ENCODE measurements at regions not wholly inside any gene's neighbourhood (a gene's known extent, or its start where the extent isn't known, plus 50 kb on each side); places are given as distances from the start of the nearest gene placed in this dataset.

DNA sequence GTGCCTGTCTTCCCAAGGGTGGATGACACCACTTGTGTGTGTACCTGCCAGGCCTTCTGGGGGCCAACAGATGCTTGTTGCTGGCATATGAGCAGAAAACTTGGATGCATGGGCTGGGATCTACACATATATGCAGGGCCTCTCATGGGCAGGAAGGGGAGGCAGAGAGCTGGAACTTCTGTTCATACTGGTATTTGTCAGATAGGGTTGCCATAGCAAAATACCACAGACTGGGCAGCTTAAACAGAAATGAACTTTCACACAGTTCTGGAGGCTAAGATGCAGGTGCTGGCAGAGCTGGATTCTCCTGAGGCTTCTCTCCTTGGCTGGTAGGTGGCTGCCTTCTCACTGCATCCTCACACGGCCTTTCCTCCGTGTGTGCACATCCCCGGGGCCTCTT is 121.8 kb downstream of the SUDS3 start:
- no peak for DNase-seq (ENCODE audit: low read depth)
- TF ChIP-seq, protein P1, sequence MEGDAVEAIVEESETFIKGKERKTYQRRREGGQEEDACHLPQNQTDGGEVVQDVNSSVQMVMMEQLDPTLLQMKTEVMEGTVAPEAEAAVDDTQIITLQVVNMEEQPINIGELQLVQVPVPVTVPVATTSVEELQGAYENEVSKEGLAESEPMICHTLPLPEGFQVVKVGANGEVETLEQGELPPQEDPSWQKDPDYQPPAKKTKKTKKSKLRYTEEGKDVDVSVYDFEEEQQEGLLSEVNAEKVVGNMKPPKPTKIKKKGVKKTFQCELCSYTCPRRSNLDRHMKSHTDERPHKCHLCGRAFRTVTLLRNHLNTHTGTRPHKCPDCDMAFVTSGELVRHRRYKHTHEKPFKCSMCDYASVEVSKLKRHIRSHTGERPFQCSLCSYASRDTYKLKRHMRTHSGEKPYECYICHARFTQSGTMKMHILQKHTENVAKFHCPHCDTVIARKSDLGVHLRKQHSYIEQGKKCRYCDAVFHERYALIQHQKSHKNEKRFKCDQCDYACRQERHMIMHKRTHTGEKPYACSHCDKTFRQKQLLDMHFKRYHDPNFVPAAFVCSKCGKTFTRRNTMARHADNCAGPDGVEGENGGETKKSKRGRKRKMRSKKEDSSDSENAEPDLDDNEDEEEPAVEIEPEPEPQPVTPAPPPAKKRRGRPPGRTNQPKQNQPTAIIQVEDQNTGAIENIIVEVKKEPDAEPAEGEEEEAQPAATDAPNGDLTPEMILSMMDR (conservative IDR thresholded peaks at IDR 0.05; ENCODE audit: low read length), result no peak
- H3K4me3 ChIP-seq (ENCODE audit: low read length), result no peak overlapping the region

DNA sequence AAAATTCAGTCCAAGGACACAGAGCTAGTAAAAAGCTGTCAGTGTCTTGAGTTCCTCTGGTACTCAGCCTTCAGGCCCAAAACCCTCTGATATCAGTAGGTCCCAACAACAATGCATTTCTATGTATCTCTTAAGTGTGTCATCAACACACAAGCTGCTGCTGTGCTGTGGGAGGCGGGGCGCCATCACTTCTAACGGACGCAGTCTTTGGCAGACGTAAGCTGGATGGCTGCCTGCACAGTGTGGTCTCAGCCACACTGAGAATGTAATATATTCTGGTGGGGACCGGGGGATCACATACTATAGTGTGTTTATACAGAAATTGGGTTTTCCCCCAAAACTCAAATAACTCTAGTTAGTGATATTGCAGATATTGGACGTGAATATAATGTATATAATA is 123.9 kb downstream of the SUDS3 start:
- TF ChIP-seq, protein P1 (conservative IDR thresholded peaks at IDR 0.05; ENCODE audit: low read length), result no peak
- DNase-seq (ENCODE audit: low read depth), result no peak
- no peak overlapping the region for H3K4me3 ChIP-seq (ENCODE audit: low read length)

DNA sequence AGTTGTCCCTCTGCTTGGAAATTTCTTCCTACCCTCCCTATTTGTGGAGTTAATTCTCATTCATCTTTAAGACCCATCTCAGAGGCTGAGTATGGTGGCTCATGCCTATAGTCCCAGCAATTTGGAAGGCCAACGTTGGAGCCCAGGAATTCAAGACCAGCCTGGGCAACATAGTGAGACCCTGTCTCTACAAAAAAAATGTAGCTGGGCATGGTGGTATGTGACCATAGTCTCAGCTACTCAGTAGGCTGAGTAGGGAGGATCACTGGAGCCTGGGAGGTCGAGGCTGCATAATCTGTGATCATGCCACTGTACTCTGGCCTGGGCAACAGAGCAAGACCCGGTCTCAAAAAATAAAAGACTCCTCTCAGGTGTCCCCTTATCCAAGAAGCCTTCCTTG is 125.1 kb downstream of the SUDS3 start:
- H3K4me3 ChIP-seq (ENCODE audit: low read length), result no peak overlapping the region
- DNase-seq (ENCODE audit: low read depth), result no peak
- TF ChIP-seq, protein P1 (conservative IDR thresholded peaks at IDR 0.05; ENCODE audit: low read length), result no peak

DNA sequence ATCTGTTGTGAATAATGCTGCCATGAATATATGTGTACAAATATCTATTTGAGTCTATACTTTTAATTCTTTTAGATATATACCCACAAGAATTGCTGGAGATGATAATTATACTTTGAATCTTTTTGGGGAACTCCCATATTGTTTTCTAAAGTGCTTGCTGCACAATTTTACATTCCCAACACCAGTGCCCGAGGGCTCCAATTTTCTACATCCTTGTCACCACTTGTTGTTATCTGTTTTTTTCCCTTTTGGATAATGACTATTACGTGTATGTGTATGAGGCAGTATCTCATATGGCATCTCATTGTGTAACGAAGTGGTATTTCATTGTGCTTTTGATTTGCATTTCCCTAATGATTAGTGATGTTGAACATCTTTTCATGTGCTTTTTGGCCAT is 127.1 kb downstream of the SUDS3 start:
- no peak for DNase-seq (ENCODE audit: low read depth)
- TF ChIP-seq, protein P1 (conservative IDR thresholded peaks at IDR 0.05; ENCODE audit: low read length), result no peak
- H3K4me3 ChIP-seq (ENCODE audit: low read length), result no peak overlapping the region

DNA sequence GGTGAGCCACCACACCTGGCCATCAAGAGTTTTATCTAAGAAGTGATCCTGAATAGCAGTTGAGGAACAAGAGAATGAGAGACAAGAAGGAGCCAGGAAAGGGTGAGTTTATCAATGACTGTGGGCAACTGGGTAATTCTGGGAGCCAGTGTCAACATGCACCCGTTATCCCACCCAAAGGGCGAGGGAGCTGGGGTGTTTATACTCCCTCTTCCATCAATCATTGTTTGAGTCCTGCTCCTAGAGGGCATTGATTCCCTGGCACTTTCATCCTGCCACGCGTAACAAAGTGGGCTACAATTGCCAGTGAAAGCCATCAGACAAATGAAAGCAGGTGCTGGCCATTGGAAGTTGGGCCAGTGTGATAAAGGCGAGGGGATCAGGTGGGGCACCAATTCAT is 136.3 kb downstream of the SUDS3 start:
- H3K4me3 ChIP-seq (ENCODE audit: low read length), result no peak overlapping the region
- TF ChIP-seq, protein P1 (conservative IDR thresholded peaks at IDR 0.05; ENCODE audit: low read length), result no peak
- DNase-seq (ENCODE audit: low read depth), result no peak

DNA sequence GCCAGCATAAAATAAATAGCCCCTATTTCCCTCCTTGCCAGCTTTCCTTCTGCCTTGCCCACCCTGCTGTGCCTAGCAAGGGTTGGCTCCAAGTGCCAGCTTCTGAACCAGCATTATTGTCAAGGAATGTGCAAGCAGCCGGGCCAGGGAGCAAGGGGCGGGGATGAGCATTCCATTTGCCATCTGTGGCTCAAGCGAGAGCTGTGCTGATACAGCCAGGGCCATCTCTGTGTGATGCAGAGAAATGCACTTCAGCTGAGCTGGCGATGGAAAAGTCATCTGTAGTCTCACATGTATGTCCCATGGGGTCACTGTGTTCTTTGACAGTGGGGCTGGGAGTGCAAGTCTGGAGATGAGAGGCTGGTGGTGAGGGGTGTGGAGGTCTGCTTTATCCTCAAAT is 137.3 kb downstream of the SUDS3 start:
- no peak overlapping the region for H3K4me3 ChIP-seq (ENCODE audit: low read length)
- TF ChIP-seq, protein P1 (conservative IDR thresholded peaks at IDR 0.05; ENCODE audit: low read length), result no peak
- no peak for DNase-seq (ENCODE audit: low read depth)

DNA sequence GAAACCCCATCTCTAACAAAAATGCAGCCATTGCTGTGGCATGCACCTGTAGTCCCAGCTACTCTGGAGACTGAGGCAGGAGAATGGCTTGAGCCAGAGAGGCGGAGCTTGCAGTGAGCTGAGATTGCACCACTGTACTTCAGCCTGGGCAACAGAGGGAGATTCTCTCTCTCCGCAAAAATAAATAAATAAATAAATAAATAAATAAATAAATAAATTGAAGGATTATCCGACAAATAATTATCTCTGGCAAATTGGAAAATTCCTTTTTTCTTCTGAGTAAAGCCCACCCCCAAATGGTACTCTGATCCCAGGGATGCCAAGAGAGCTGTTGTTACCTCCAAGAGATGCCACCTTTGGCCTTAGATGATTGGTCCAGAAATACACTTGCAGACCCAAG is 137.9 kb downstream of the SUDS3 start:
- DNase-seq (ENCODE audit: low read depth), result no peak
- TF ChIP-seq, protein P1 (conservative IDR thresholded peaks at IDR 0.05; ENCODE audit: low read length), result no peak
- no peak overlapping the region for H3K4me3 ChIP-seq (ENCODE audit: low read length)

Data from AG10803 (cell line).